ENCODE measurements at regions not wholly inside any gene's neighbourhood (a gene's known extent, or its start where the extent isn't known, plus 50 kb on each side); places are given as distances from the start of the nearest gene placed in this dataset.
"Not testable (repeated sequence)": the region's sequence is repeated elsewhere in the genome, so short reads cannot be mapped to it uniquely, and the experiment has no call there.

- no peak for DNase-seq (ENCODE audit: low spot score)
- no peak for TF ChIP-seq CTCF (IDR thresholded peaks at IDR 0.05; ENCODE audit: extremely low read depth, insufficient read depth, missing control alignments)
- in situ Hi-C loops (cut with MboI; ENCODE audit: low pct_unique_long_range_greater_than_20kb, low sequenced_read_pairs, unreplicated experiment) = no loop called here
These were observed 838.6 kb downstream of the TRHDE start for GRCh38 chr12:73110816-73111215.

GRCh38 chr12:73112035-73112816 lies 840.1 kb downstream of the TRHDE start:
- in situ Hi-C loops (cut with MboI; ENCODE audit: low pct_unique_long_range_greater_than_20kb, low sequenced_read_pairs, unreplicated experiment) = no loop called here
- DNase-seq (ENCODE audit: low spot score) = no peak
- no peak for TF ChIP-seq CTCF (IDR thresholded peaks at IDR 0.05; ENCODE audit: extremely low read depth, insufficient read depth, missing control alignments)

- in situ Hi-C loops (cut with MboI; ENCODE audit: low pct_unique_long_range_greater_than_20kb, low sequenced_read_pairs, unreplicated experiment) = no loop called here
- no peak for TF ChIP-seq CTCF (IDR thresholded peaks at IDR 0.05; ENCODE audit: extremely low read depth, insufficient read depth, missing control alignments)
- no peak for DNase-seq (ENCODE audit: low spot score)
These were observed 852.3 kb downstream of the TRHDE start for GRCh38 chr12:73124480-73124879.

- in situ Hi-C loops (cut with MboI; ENCODE audit: low pct_unique_long_range_greater_than_20kb, low sequenced_read_pairs, unreplicated experiment) = no loop called here
- no peak for DNase-seq (ENCODE audit: low spot score)
- no peak for TF ChIP-seq CTCF (IDR thresholded peaks at IDR 0.05; ENCODE audit: extremely low read depth, insufficient read depth, missing control alignments)
These were observed 853.0 kb downstream of the TRHDE start for GRCh38 chr12:73125148-73125547.

GRCh38 chr12:73136386-73136785 lies 864.2 kb downstream of the TRHDE start:
- no peak for TF ChIP-seq CTCF (IDR thresholded peaks at IDR 0.05; ENCODE audit: extremely low read depth, insufficient read depth, missing control alignments)
- DNase-seq (ENCODE audit: low spot score) = no peak
- in situ Hi-C loops (cut with MboI; ENCODE audit: low pct_unique_long_range_greater_than_20kb, low sequenced_read_pairs, unreplicated experiment) = no loop called here

GRCh38 chr12:73139642-73140041 lies 867.5 kb downstream of the TRHDE start:
- in situ Hi-C loops (cut with MboI; ENCODE audit: low pct_unique_long_range_greater_than_20kb, low sequenced_read_pairs, unreplicated experiment); DNase-seq (ENCODE audit: low spot score): not testable (repeated sequence)

GRCh38 chr12:73158341-73158740 lies 886.2 kb downstream of the TRHDE start:
- in situ Hi-C loops (cut with MboI; ENCODE audit: low pct_unique_long_range_greater_than_20kb, low sequenced_read_pairs, unreplicated experiment) = no loop called here
- DNase-seq (ENCODE audit: low spot score) = no peak
- no peak for TF ChIP-seq CTCF (IDR thresholded peaks at IDR 0.05; ENCODE audit: extremely low read depth, insufficient read depth, missing control alignments)

Data from GM13977 (cell line).